ENCODE measurements at regions not wholly inside any gene's neighbourhood (a gene's known extent, or its start where the extent isn't known, plus 50 kb on each side); places are given as distances from the start of the nearest gene placed in this dataset.

GRCh38 chr2:154599189-154599588 lies 99.3 kb upstream of the KCNJ3 start:
- Histone ChIP-seq H3K4me1 (ENCODE audit: insufficient read depth, low read length, poor library complexity, severe bottlenecking) (no peaks in the 10 kb centered on the region), H3K9me3 (ENCODE audit: low read depth, low read length, poor library complexity, severe bottlenecking) (no peaks in the 10 kb centered on the region), H3K27me3 (replicated peaks; ENCODE audit: insufficient read depth, low read depth, low read length, poor library complexity) (no peaks in the 10 kb centered on the region), H3K4me3 (ENCODE audit: low read depth, low read length, poor library complexity, severe bottlenecking) (no peak overlapping the region), H3K36me3 (ENCODE audit: insufficient read depth, low read length, poor library complexity, severe bottlenecking) (no peaks in the 10 kb centered on the region), H3K27ac (ENCODE audit: low read depth, low read length, poor library complexity, severe bottlenecking) (no peak overlapping the region)
- TF ChIP-seq CTCF (conservative IDR thresholded peaks at IDR 0.05; ENCODE audit: low read depth, low read length) = no peak
- no peak for TF ChIP-seq EZH2 (IDR thresholded peaks at IDR 0.05; ENCODE audit: borderline replicate concordance, low read depth, low read length, poor library complexity, severe bottlenecking)
- intact Hi-C loops (cut with micrococcal nuclease; ENCODE audit: unreplicated experiment) = no loop called here
- POLR2A ChIA-PET (ENCODE audit: low non-redundant PET) = no interaction called here
- DNase-seq (ENCODE audit: low spot score) = no peak
- no TSS peak for BruUV-seq (replicated peaks)
- CTCF ChIA-PET = no interaction called here

- Histone ChIP-seq H3K27me3 (replicated peaks; ENCODE audit: insufficient read depth, low read depth, low read length, poor library complexity) (no peaks in the 10 kb centered on the region), H3K4me1 (ENCODE audit: insufficient read depth, low read length, poor library complexity, severe bottlenecking) (no peaks in the 10 kb centered on the region), H3K36me3 (ENCODE audit: insufficient read depth, low read length, poor library complexity, severe bottlenecking) (no peaks in the 10 kb centered on the region), H3K27ac (ENCODE audit: low read depth, low read length, poor library complexity, severe bottlenecking) (no peak overlapping the region), H3K4me3 (ENCODE audit: low read depth, low read length, poor library complexity, severe bottlenecking) (no peak overlapping the region), H3K9me3 (ENCODE audit: low read depth, low read length, poor library complexity, severe bottlenecking) (no peaks in the 10 kb centered on the region)
- CTCF ChIA-PET = no interaction called here
- TF ChIP-seq CTCF (conservative IDR thresholded peaks at IDR 0.05; ENCODE audit: low read depth, low read length) (no peak), EZH2 (IDR thresholded peaks at IDR 0.05; ENCODE audit: borderline replicate concordance, low read depth, low read length, poor library complexity, severe bottlenecking) (no peak)
- intact Hi-C loops (cut with micrococcal nuclease; ENCODE audit: unreplicated experiment) = no loop called here
- DNase-seq (ENCODE audit: low spot score) = no peak
- POLR2A ChIA-PET (ENCODE audit: low non-redundant PET) = no interaction called here
- BruUV-seq (replicated peaks) = no TSS peak
These were observed 97.5 kb upstream of the KCNJ3 start for GRCh38 chr2:154600927-154601494.

- Histone ChIP-seq H3K4me1 (ENCODE audit: insufficient read depth, low read length, poor library complexity, severe bottlenecking) (no peaks in the 10 kb centered on the region), H3K27me3 (replicated peaks; ENCODE audit: insufficient read depth, low read depth, low read length, poor library complexity) (no peaks in the 10 kb centered on the region), H3K36me3 (ENCODE audit: insufficient read depth, low read length, poor library complexity, severe bottlenecking) (no peaks in the 10 kb centered on the region), H3K27ac (ENCODE audit: low read depth, low read length, poor library complexity, severe bottlenecking) (no peak overlapping the region), H3K9me3 (ENCODE audit: low read depth, low read length, poor library complexity, severe bottlenecking) (no peaks in the 10 kb centered on the region), H3K4me3 (ENCODE audit: low read depth, low read length, poor library complexity, severe bottlenecking) (no peak overlapping the region)
- TF ChIP-seq CTCF (conservative IDR thresholded peaks at IDR 0.05; ENCODE audit: low read depth, low read length) (no peak), EZH2 (IDR thresholded peaks at IDR 0.05; ENCODE audit: borderline replicate concordance, low read depth, low read length, poor library complexity, severe bottlenecking) (no peak)
- POLR2A ChIA-PET (ENCODE audit: low non-redundant PET) = no interaction called here
- no TSS peak for BruUV-seq (replicated peaks)
- no peak for DNase-seq (ENCODE audit: low spot score)
- intact Hi-C loops (cut with micrococcal nuclease; ENCODE audit: unreplicated experiment) = no loop called here
- CTCF ChIA-PET = no interaction called here
These were observed 94.8 kb upstream of the KCNJ3 start for GRCh38 chr2:154603682-154604081.

Data from A673 (cell line).